Ascending aorta (tissue), 2 donors: ENCODE measurements at regions not wholly inside any gene's neighbourhood (a gene's known extent, or its start where the extent isn't known, plus 50 kb on each side); places are given as distances from the start of the nearest gene placed in this dataset.
"Not testable (repeated sequence)": the region's sequence is repeated elsewhere in the genome, so short reads cannot be mapped to it uniquely, and the experiment has no call there.

Source experiments
- DNase-seq, 2 donors: peaks; one replicate each; pipeline ENCODE4 v3.0.0-alpha.2; 2019; ENCODE audit warnings: low spot score in 2 of 2
- H3K27ac ChIP-seq, 2 donors: fragments of 200-600 bp; sonication (generic); one replicate each; pipeline ENCODE4 v1.5.1; 2016 to 2017; ENCODE audit warnings: mild to moderate bottlenecking in 1 of 2
- H3K27me3 ChIP-seq: fragments of 200-600 bp; sonication (generic); one replicate; pipeline ENCODE4 v1.5.1; 2017
- H3K36me3 ChIP-seq, 2 donors: fragments of 200-600 bp; sonication (generic); one replicate each; pipeline ENCODE4 v1.5.1; 2016
- H3K4me1 ChIP-seq, 2 donors: fragments of 200-600 bp; sonication (generic); one replicate each; pipeline ENCODE4 v1.5.1; 2016 to 2017; ENCODE audit warnings: mild to moderate bottlenecking in 1 of 2
- H3K4me3 ChIP-seq, 2 donors: fragments of 200-600 bp; sonication (generic); one replicate each; pipeline ENCODE4 v1.5.1; 2016 to 2017; ENCODE audit warnings: mild to moderate bottlenecking in 1 of 2
- H3K9me3 ChIP-seq, 2 donors: fragments of 200-600 bp; sonication (generic); one replicate each; pipeline ENCODE4 v1.5.1; 2016
- CTCF ChIP-seq, 3 experiments: fragments of 200-600 bp in 2 of 3; fragments of 450-650 bp in 1 of 3; sonication (generic) in 2 of 3; IDR thresholded peaks; one replicate each; pipeline ENCODE4 v1.5.1; 2016 to 2019; ENCODE audit warnings: antibody characterized with exemption in 3 of 3, mild to moderate bottlenecking in 1 of 3, moderate library complexity in 1 of 3
- intact Hi-C: fragments of 100-400 bp; cut with DNase I; formaldehyde crosslinking; loops from one replicate; pipeline ENCODE4 v1.15.1; 2023

GRCh38 chr5:54390539-54391031 is 64.9 kb upstream of the HSPB3 start:
- no peaks in the 10 kb centered on the region for H3K27me3 ChIP-seq
- TF ChIP-seq CTCF (IDR thresholded peaks at IDR 0.05), result no peak
- DNase-seq, result no peak
- H3K27ac ChIP-seq, result no peak overlapping the region
- no peaks in the 10 kb centered on the region for H3K36me3 ChIP-seq
- intact Hi-C loops, result no loop called here
- H3K9me3 ChIP-seq, result no peaks in the 10 kb centered on the region
- H3K4me3 ChIP-seq, result no peak overlapping the region
- peaks cover 4 to 10% of the 10 kb centered on the region in 2 donors for H3K4me1 ChIP-seq

- TF ChIP-seq CTCF (IDR thresholded peaks at IDR 0.05), result no peak
- Histone ChIP-seq H3K27me3 (no peaks in the 10 kb centered on the region), H3K36me3 (no peaks in the 10 kb centered on the region), H3K4me1 (peaks cover 4 to 10% of the 10 kb centered on the region in 2 donors), H3K4me3 (no peak overlapping the region), H3K27ac (no peak overlapping the region), H3K9me3 (no peaks in the 10 kb centered on the region)
- no peak for DNase-seq
- intact Hi-C loops, result no loop called here
These were observed 65.5 kb upstream of the HSPB3 start for GRCh38 chr5:54390015-54390414.

DNA sequence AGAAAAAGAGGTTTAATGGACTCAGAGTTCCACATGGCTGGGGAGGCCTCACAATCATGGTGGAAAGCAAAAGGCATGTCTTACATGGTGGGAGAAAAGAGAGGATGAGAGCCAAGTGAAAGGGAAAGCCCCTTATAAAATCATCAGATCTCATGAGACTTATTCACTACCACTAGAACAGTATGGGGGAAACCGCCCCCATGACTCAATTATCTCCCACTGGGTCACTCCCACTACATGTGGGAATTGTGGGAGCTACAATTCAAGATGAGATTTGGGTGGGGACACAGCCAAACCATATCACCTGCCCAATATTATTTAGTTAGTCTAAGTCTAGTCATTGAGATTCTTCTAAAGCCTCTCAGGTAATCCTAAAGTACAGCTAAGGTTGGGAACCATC is 66.1 kb upstream of the HSPB3 start:
- H3K4me3 ChIP-seq, H3K9me3 ChIP-seq, H3K27me3 ChIP-seq, H3K36me3 ChIP-seq, DNase-seq, H3K4me1 ChIP-seq, H3K27ac ChIP-seq: not testable (repeated sequence)
- intact Hi-C loops, result loop anchor here (2.0 kb wide), 1 partner anchor 79 kb away; the partner anchor contains the start of gene ARL15

DNA sequence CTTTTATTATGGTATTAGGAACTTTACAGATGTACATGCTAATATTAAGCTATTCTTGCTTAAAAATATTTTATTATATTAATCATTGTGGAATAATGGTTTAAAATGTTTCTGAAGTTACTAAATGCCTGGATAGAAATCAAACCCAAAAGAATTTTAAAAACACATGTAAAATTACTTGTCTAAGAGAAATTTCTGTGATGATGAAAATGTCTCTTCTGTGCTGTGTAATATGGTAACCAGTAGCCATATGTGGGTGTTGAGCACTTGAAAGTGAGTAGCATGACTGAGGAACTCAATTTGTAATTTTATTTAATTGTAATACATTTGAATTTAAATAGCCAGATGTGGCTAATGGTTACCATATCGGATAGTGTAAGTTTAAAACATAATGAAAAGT is 66.7 kb upstream of the HSPB3 start:
- Histone ChIP-seq H3K27me3 (no peaks in the 10 kb centered on the region), H3K4me1 (peaks cover 4 to 10% of the 10 kb centered on the region in 2 donors), H3K9me3 (no peaks in the 10 kb centered on the region), H3K27ac (peak overlapping the region; percentile 39 to 70), H3K4me3 (no peak overlapping the region), H3K36me3 (no peaks in the 10 kb centered on the region)
- intact Hi-C loops, result loop anchor here (2.0 kb wide), 1 partner anchor 78 kb away; the partner anchor contains the start of gene ARL15
- no peak for DNase-seq
- TF ChIP-seq CTCF (IDR thresholded peaks at IDR 0.05), result no peak

- intact Hi-C loops, result loop anchor here (2.0 kb wide), 1 partner anchor 78 kb away; the partner anchor contains the start of gene ARL15
- Histone ChIP-seq H3K9me3 (no peaks in the 10 kb centered on the region), H3K4me3 (peak overlapping the region in 1 of 2 donors; percentile 0), H3K4me1 (peaks cover 4 to 10% of the 10 kb centered on the region in 2 donors), H3K27ac (peak overlapping the region; percentile 39 to 70), H3K36me3 (no peaks in the 10 kb centered on the region), H3K27me3 (no peaks in the 10 kb centered on the region)
- no peak for TF ChIP-seq CTCF (IDR thresholded peaks at IDR 0.05)
- peak in 1 of 2 donors; percentile 69 for DNase-seq
These were observed 67.1 kb upstream of the HSPB3 start for GRCh38 chr5:54388409-54388808.

DNA sequence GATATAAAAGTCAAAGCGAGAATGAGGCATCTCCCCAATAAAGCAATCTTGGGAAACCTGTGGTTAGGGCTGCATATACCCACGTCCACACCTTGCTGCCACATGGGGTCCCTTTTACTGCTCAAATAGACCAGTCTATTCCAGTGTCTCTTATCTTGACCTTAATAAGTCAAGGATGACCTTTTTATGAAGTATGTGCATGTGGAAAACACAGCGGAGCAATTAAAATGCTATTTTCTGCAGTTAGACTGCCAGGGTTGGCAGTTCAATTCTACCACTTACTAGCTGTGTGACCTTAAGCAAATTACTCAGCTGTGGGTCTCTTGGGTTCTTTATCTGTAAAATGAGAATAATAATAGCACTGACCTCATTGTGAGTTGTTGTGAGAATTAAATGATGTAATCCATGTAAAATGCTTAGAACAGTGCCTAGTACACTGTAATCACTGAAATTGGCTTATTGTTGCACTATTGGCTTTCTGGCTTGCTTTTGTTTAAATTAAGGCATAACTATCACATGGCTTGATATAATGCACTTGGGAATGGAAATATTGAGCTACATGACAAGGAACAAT is 67.8 kb upstream of the HSPB3 start:
- H3K36me3 ChIP-seq, result no peaks in the 10 kb centered on the region
- H3K9me3 ChIP-seq, result no peaks in the 10 kb centered on the region
- H3K27me3 ChIP-seq, result no peaks in the 10 kb centered on the region
- no peak for DNase-seq
- intact Hi-C loops, result loop anchor here (2.0 kb wide), 1 partner anchor 77 kb away; the partner anchor contains the start of gene ARL15
- peak overlapping the region; percentile 39 to 70 for H3K27ac ChIP-seq
- no peak for TF ChIP-seq CTCF (IDR thresholded peaks at IDR 0.05)
- H3K4me1 ChIP-seq, result peaks cover 4 to 10% of the 10 kb centered on the region in 2 donors
- H3K4me3 ChIP-seq, result peak overlapping the region in 1 of 2 donors; percentile 0
